Right lobe of liver (tissue), 4 donors: ENCODE measurements at regions not wholly inside any gene's neighbourhood (a gene's known extent, or its start where the extent isn't known, plus 50 kb on each side); places are given as distances from the start of the nearest gene placed in this dataset.

Source experiments
- CTCF ChIP-seq, 4 donors: fragments of 200-600 bp in 3 of 4; fragments of 450-650 bp in 1 of 4; IDR thresholded peaks; one replicate each; pipeline versions ENCODE4 v1.5.1 to v1.8.0; 2016 to 2022; ENCODE audit warnings: antibody characterized with exemption in 4 of 4, mild to moderate bottlenecking in 2 of 4
- POLR2A ChIP-seq: fragments of 450-650 bp; IDR thresholded peaks from one replicate; pipeline ENCODE4 v1.6.1; 2017; ENCODE audit warnings: antibody characterized with exemption, mild to moderate bottlenecking
- donor health status: DM: no; HTN: no; CAD: no.
- donor health status: DM: no; HTN: no; CAD: no.
- donor health status: DM: no; HTN: yes; CAD: no.

GRCh38 chr13:82245860-82246259 is 1636.4 kb downstream of the SLITRK1 start:
- no peak for TF ChIP-seq POLR2A
- TF ChIP-seq CTCF (IDR thresholded peaks at IDR 0.05) = no peak
